Suppressor macrophage (primary cell): ENCODE measurements at regions not wholly inside any gene's neighbourhood (a gene's known extent, or its start where the extent isn't known, plus 50 kb on each side); places are given as distances from the start of the nearest gene placed in this dataset.

Experiments used
- DNase-seq, 4 experiments: peaks; one replicate each; pipeline ENCODE4 v3.0.0-alpha.2; 2020 to 2022

DNA sequence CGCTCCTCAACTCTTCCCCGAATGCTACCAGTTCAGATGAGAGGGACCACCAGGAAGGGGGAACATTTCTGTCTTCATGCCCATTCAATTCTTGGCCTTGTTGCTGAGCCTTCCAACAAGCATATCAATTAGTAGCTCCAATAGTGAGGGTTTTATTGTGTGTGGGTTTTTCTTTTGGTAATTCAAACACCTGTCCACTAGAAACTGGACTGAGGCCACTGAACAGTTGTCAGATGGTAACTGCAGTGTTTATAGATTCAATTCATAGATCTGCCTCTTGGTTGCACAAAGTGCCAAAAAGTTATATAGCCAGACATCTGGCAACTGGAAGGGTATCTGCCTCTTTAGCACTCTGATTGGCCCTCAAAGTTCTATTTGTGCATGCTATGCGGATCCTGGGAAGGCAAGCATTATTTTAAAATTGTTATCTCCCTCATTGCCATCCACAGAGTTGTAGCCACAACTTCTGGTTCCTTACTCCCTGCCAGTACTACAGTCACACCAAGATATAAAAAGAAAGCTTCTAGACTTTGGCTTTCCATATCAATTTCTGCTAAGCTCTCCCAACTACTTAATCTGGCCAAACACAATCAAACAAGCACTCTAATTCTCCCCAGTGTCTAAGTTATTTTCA, 83.3 kb upstream of the ZNF521 start:
- no peak for DNase-seq

GRCh38 chr18:25434745-25435144, 82.8 kb upstream of the ZNF521 start:
- DNase-seq = no peak

- no peak for DNase-seq
Observed at GRCh38 chr18:25433590-25433989, 81.6 kb upstream of the ZNF521 start.

DNA sequence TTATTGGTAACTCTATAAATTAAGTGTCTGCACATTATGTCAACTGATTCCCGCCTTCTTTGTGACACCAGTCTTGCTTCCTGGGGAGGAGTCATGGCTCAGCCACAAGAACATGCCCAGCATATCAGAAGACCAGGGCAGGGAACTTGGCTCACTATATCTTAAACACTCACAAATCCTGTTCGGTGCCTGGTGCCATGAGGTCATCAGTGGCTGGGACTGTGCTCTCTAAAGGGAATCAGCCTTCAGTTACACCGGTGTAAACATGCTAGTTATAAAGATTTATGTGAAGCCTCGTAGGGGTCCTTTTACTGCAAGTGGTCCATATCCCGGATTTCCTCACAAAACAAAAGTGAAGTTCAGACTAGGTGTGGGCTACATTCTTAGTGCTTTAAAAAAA, 73.1 kb upstream of the ZNF521 start:
- DNase-seq = no peak

GRCh38 chr18:25423760-25424159, 71.8 kb upstream of the ZNF521 start:
- no peak for DNase-seq

GRCh38 chr18:25423267-25423666, 71.3 kb upstream of the ZNF521 start:
- no peak for DNase-seq

- DNase-seq = no peak
Observed at GRCh38 chr18:25422230-25422629, 70.3 kb upstream of the ZNF521 start.

GRCh38 chr18:25420077-25420825, 68.3 kb upstream of the ZNF521 start:
- no peak for DNase-seq

- DNase-seq = no peak
Observed at GRCh38 chr18:25416374-25416773, 64.4 kb upstream of the ZNF521 start.

DNA sequence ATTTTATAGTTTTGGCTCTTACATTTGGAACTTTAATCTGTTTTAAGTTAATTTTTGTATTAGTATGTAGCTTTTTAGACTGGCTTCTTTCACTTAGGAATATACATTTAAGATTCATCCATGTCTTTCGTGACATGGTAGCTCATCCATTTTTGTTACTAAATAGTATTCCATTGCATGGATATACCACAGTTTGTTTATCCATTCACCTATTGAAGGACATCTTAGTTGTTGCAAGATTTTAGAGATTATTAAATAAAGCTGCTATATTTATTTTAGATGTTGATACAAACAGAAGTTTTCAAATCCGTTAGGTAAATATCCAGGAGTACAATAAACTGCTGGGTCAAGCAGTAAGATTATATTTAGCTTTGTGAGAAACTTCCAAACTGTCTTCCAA, 58.0 kb upstream of the ZNF521 start:
- DNase-seq = no peak

DNA sequence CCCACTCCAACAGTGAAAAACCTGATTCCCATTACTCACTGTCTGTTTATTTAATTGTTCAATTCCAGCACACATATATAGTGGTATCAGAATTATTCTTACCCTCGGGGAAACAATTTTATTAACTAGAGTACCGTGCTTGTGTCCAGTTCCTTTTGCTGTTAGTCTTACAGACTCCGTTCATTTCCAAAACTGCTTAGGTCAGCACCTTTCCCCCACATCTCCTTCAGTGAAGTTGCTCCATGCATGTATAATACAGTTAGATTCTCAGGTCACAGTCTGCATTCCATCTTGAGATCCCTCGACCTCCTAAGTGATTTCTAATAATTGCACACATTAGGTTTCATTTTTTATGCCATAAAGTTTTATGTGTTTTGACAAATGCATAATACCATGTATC, 56.3 kb upstream of the ZNF521 start:
- DNase-seq = no peak
